VCaP (cell line): ENCODE measurements at regions not wholly inside any gene's neighbourhood (a gene's known extent, or its start where the extent isn't known, plus 50 kb on each side); places are given as distances from the start of the nearest gene placed in this dataset.

ENCODE experiments used
- H3K27ac ChIP-seq: fragments of 450-650 bp; 2 replicates; pipeline ENCODE4 v1.5.1; 2017
- TF ChIP-seq, protein P1 (sequence below): fragments of 450-650 bp; conservative IDR thresholded peaks from 2 replicates; pipeline ENCODE4 v1.5.1; 2017; ENCODE audit warnings: mild to moderate bottlenecking, moderate library complexity

DNA sequence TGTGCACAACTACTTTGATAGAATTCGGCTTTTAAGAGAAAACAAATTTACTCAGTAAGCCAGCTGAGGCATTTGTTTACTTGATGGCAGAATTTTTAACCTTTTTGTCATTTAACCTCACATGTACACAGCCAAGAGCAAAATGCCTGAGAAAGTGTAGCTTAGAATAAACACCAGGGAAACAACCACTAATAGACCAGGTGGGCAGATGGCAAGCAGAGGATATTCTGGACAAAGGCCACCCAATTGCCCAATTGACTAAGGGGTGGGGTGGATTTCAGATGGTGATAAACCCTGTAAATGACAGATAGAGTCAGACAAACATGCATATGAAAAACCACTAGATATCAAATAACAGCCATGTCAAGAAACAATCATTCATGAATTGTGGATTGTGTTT is 190.7 kb upstream of the FBXL4 start:
- no peak overlapping the region for H3K27ac ChIP-seq
- TF ChIP-seq, protein P1, sequence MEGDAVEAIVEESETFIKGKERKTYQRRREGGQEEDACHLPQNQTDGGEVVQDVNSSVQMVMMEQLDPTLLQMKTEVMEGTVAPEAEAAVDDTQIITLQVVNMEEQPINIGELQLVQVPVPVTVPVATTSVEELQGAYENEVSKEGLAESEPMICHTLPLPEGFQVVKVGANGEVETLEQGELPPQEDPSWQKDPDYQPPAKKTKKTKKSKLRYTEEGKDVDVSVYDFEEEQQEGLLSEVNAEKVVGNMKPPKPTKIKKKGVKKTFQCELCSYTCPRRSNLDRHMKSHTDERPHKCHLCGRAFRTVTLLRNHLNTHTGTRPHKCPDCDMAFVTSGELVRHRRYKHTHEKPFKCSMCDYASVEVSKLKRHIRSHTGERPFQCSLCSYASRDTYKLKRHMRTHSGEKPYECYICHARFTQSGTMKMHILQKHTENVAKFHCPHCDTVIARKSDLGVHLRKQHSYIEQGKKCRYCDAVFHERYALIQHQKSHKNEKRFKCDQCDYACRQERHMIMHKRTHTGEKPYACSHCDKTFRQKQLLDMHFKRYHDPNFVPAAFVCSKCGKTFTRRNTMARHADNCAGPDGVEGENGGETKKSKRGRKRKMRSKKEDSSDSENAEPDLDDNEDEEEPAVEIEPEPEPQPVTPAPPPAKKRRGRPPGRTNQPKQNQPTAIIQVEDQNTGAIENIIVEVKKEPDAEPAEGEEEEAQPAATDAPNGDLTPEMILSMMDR, result no peak

DNA sequence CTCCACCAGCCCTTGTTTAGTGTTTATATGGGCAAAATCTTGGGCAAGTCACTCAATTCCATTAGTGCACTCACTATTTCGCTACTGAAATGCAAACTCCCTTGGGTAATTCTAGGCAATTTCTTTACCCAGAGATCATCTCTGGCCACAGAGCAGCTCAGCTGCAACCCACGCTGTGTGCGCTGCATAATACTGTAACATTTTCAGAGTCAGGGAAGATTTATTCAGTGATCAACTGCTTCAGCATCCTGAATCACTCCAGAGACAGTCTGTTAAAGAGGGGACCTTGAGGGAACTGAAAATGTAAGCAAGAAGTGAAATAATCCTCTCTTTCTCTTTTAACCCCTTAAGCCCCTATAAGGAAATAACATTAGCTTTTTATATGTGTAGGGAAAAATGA is 189.6 kb upstream of the FBXL4 start:
- TF ChIP-seq, protein P1, result no peak

DNA sequence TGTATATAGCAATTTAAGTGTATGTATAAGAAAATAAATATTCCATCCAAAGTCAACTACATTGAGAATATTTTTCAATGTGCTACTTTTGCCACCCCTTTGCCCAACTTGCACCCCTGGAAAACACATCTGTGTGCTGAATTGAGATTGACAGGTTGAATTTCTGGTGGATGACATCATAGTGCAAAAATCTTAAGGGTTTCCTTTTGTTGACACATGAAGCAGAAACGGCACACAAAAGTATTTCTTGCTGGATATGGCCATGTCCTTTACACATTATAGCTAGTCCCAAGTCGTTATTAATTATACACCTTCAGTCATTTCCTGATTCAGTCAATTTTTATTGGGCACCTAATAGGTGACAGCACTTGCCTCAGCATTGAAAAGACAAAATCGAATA is 188.7 kb upstream of the FBXL4 start:
- H3K27ac ChIP-seq, result no peak overlapping the region

More for the DNA sequence above, 189.6 kb upstream of the FBXL4 start:
- H3K27ac ChIP-seq, result no peak overlapping the region

DNA sequence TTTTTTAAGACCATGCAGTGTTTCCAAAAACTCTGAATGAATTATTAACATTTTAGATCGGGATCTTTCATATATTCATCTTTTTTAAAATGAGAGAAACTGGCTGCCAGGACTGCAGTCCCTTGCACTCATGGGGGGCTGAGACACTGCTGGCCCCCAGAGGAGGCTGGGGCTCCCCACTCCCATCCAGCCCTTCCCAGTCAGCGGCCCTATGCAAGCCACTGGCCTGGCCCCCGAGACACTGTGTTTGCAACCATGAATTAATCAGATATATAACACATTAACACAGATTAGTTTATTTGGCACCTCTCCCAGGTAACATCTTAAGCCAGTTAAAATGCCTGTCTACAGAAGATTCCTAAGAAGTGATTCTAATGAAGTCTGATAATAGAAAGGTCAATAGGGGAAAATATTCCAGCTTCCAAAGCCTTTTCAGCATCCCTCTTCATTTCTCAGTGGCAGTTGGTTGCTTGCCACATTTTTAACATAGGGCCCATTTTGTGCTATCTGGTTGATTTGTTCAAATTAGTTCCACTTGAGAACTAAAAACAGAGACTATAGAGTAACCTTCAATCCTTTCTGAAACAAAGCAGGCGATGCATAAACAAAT is 184.4 kb upstream of the FBXL4 start:
- no peak overlapping the region for H3K27ac ChIP-seq
- TF ChIP-seq, protein P1, result no peak

More for the DNA sequence above, 188.7 kb upstream of the FBXL4 start:
- TF ChIP-seq, protein P1, result no peak

DNA sequence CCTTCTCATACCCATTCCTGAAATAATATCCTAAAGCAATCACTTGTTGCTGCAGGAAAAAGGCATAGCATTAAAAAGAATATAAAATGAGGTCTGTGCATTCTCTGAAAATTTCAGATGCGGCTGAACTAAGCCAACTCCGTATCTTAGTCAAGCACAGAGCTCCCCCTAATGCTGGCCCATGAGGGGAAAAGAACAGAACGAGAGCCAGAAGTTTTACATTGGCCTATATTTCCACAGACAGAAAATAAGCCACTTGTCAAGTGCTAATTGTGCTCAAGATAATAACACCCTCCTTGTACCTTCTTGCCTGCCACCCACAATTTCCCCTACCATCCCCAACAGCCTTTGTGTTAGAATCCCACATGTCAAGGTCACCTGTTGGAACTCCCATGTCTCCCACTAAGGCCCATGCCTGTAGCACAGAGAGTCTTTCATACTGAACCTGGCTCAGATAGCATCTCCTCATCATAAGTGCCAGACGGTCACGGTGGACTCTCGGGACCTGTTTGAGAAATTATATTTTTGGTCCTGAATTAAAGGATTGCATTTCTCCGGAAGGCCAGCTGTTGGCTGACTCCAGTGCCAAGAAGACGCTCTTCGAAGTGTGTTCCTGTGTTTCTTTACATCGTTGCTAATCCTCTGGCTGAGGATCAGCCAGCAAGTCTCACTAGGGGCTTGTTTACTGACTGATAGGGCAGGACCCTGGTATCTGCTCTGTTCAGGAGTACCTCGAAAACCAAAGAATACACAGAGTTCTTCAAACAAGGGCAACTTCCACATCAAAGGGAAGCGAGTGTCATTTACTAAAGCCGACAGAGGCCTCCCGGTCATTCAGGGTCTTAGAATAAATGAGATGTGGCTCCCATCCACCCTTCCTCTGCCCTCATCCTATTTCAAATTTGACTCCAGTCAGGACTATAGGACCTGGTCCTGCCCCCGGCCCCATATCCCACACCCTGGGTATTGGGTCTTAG is 183.4 kb upstream of the FBXL4 start:
- TF ChIP-seq, protein P1, result no peak
- H3K27ac ChIP-seq, result no peak overlapping the region

DNA sequence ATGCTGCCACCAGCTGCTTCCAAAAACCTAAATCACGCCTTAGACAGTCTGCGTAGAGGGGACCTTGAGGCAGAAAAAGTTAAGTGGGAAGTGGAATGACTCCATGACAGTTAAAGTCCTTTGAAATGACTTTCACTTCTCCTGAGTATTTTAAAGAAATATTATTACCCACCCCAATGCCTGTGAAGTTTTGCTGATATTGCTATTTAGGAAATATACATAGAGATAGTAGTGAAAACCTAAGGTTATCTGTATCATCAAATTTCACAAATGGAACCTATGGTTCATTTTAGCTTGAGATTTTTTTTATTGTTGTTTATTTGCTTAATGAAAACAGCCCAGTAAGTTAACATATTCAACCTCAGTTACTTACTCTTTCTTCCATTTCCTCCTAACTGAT is 182.1 kb upstream of the FBXL4 start:
- TF ChIP-seq, protein P1, result no peak
- H3K27ac ChIP-seq, result no peak overlapping the region

DNA sequence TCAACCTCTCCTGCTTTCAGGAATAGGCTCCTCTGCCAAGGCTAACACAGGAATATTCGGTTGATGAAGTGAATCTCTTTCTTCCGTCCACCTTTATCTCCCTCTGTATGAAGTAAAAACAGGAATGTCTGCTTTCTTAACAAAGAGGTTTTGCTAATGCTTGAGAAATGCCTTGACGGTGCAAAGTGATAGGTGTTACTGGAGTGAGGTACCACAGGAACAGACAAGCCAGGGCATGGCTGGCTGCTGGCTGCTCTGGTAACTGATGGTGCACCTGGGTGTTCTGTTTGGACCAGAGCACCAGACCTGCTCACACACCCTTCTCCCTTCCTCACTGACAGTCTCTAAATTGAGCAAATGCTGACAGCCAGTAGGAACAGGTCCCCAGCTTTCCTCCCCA is 174.0 kb upstream of the FBXL4 start:
- H3K27ac ChIP-seq, result no peak overlapping the region
- TF ChIP-seq, protein P1, result no peak
